Right ventricle myocardium inferior (tissue), 1 donor: ENCODE measurements at regions not wholly inside any gene's neighbourhood (a gene's known extent, or its start where the extent isn't known, plus 50 kb on each side); places are given as distances from the start of the nearest gene placed in this dataset. TPM values are rescaled to one million over a fixed set of nuclear protein-coding genes. Genes with fewer than 3 reads are reported as not detected.

Experiments used
- microRNA-seq: library from miRNA; unstranded; fragments of <30 nt; microRNA quantifications from one replicate; pipeline ENCODE4 v1.2.0, GENCODE V29; 2020
- donor health status: DM: no; HTN: yes; CAD: no; lungs with severe emphysema.

Small RNA genes lying in the stretch of these regions (microRNA-seq; reads per million reads assigned to microRNA genes)
- gene MIR7158, result not detected
- gene MIR7515, result not detected
